GM10266 (cell line): ENCODE measurements at regions not wholly inside any gene's neighbourhood (a gene's known extent, or its start where the extent isn't known, plus 50 kb on each side); places are given as distances from the start of the nearest gene placed in this dataset.

Source experiments
- DNase-seq: peaks from one replicate; pipeline ENCODE4 v3.0.0; 2012; ENCODE audit errors: extremely low spot score
- CTCF ChIP-seq: IDR thresholded peaks from 2 replicates; pipeline ENCODE4 v1.5.1; 2012; ENCODE audit warnings: mild to moderate bottlenecking, low read depth; ENCODE audit not compliant: control insufficient read depth, insufficient read depth; ENCODE audit errors: missing control alignments

- no peak for DNase-seq
- no peak for TF ChIP-seq CTCF
Measured at GRCh38 chr1:105180789-105181188, 1431.1 kb downstream of the AMY1C start.

- DNase-seq = no peak
- TF ChIP-seq CTCF = no peak
Measured at GRCh38 chr1:105204836-105205371, 1455.2 kb downstream of the AMY1C start.

DNA sequence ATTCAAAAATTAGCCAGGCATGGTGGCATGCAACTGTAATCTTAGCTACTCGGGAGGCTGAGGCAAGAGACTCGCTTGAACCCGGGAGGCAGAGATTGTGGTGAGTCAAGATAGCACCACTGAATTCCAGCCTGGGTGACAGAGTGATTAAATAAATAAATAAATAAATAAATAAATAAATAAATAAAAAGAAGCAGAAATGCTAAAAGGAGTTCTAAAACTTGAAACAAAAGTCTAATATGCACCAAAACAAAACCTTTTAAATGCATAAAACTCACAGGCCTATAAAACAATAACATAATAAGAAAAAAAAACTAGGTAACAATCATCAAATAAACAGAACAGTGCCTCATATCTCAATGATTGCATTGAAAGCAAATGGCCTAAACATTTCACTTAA, 1458.9 kb downstream of the AMY1C start:
- no peak for TF ChIP-seq CTCF
- no peak for DNase-seq

- TF ChIP-seq CTCF = no peak
- no peak for DNase-seq
Measured at GRCh38 chr1:105210747-105211146, 1461.0 kb downstream of the AMY1C start.

DNA sequence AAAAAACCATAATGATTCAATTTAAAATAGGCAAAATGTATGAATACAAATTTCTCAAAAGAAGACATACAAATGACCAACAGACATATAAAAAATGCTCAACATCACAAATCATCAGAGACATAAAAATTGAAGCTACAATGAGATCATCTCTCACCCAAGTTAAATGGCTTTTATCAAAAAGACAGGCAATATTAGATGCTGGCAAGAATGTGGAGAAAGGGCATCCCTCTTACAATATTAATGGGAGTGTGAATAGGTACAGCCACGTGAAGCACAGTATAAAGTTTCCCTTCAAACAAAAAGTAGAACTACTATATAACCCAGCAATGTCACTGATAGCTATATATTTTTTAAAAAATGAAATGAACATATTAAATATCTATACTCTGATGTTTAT, 1481.7 kb downstream of the AMY1C start:
- no peak for TF ChIP-seq CTCF
- no peak for DNase-seq

- TF ChIP-seq CTCF = no peak
Measured at GRCh38 chr1:105243411-105243810, 1493.7 kb downstream of the AMY1C start.

GRCh38 chr1:105243969-105244368, 1494.3 kb downstream of the AMY1C start:
- no peak for TF ChIP-seq CTCF
- no peak for DNase-seq

More at GRCh38 chr1:105243411-105243810, 1493.7 kb downstream of the AMY1C start:
- no peak for DNase-seq
